ENCODE measurements at regions not wholly inside any gene's neighbourhood (a gene's known extent, or its start where the extent isn't known, plus 50 kb on each side); places are given as distances from the start of the nearest gene placed in this dataset.

GRCh38 chr7:125511310-125511709 lies 581.7 kb upstream of the POT1 start:
- DNase-seq (ENCODE audit: low spot score), result no peak
- Histone ChIP-seq H3K9me3 (ENCODE audit: severe bottlenecking) (no peaks in the 10 kb centered on the region), H3K27ac (ENCODE audit: poor library complexity, severe bottlenecking) (no peak overlapping the region), H3K36me3 (ENCODE audit: low read depth) (no peaks in the 10 kb centered on the region), H3K4me1 (ENCODE audit: insufficient read depth, poor library complexity, severe bottlenecking) (no peaks in the 10 kb centered on the region), H3K4me3 (ENCODE audit: severe bottlenecking) (no peak overlapping the region), H3K27me3 (ENCODE audit: insufficient read depth, poor library complexity, severe bottlenecking) (no peaks in the 10 kb centered on the region)
- no peak for ATAC-seq (ENCODE audit: low read depth)
- TF ChIP-seq CTCF (IDR thresholded peaks at IDR 0.05; ENCODE audit: poor library complexity, severe bottlenecking), result no peak

GRCh38 chr7:125506331-125506730 lies 576.7 kb upstream of the POT1 start:
- Histone ChIP-seq H3K36me3 (ENCODE audit: low read depth) (no peaks in the 10 kb centered on the region), H3K9me3 (ENCODE audit: severe bottlenecking) (no peaks in the 10 kb centered on the region), H3K4me3 (ENCODE audit: severe bottlenecking) (no peak overlapping the region), H3K27me3 (ENCODE audit: insufficient read depth, poor library complexity, severe bottlenecking) (no peaks in the 10 kb centered on the region), H3K27ac (ENCODE audit: poor library complexity, severe bottlenecking) (no peak overlapping the region), H3K4me1 (ENCODE audit: insufficient read depth, poor library complexity, severe bottlenecking) (no peaks in the 10 kb centered on the region)
- no peak for TF ChIP-seq CTCF (IDR thresholded peaks at IDR 0.05; ENCODE audit: poor library complexity, severe bottlenecking)
- no peak for DNase-seq (ENCODE audit: low spot score)
- no peak for ATAC-seq (ENCODE audit: low read depth)

- Histone ChIP-seq H3K27me3 (ENCODE audit: insufficient read depth, poor library complexity, severe bottlenecking) (no peaks in the 10 kb centered on the region), H3K4me1 (ENCODE audit: insufficient read depth, poor library complexity, severe bottlenecking) (no peaks in the 10 kb centered on the region), H3K27ac (ENCODE audit: poor library complexity, severe bottlenecking) (no peak overlapping the region), H3K9me3 (ENCODE audit: severe bottlenecking) (no peaks in the 10 kb centered on the region), H3K36me3 (ENCODE audit: low read depth) (no peaks in the 10 kb centered on the region), H3K4me3 (ENCODE audit: severe bottlenecking) (no peak overlapping the region)
- TF ChIP-seq CTCF (IDR thresholded peaks at IDR 0.05; ENCODE audit: poor library complexity, severe bottlenecking), result no peak
- ATAC-seq (ENCODE audit: low read depth), result no peak
- DNase-seq (ENCODE audit: low spot score), result no peak
Observed at GRCh38 chr7:125504848-125505247, 575.2 kb upstream of the POT1 start.

GRCh38 chr7:125495997-125496396 lies 566.4 kb upstream of the POT1 start:
- H3K4me1 ChIP-seq (ENCODE audit: insufficient read depth, poor library complexity, severe bottlenecking), result no peaks in the 10 kb centered on the region
- no peak overlapping the region for H3K4me3 ChIP-seq (ENCODE audit: severe bottlenecking)
- DNase-seq (ENCODE audit: low spot score) (no peak), ATAC-seq (ENCODE audit: low read depth) (no peak)
- no peak for TF ChIP-seq CTCF (IDR thresholded peaks at IDR 0.05; ENCODE audit: poor library complexity, severe bottlenecking)
- no peaks in the 10 kb centered on the region for H3K36me3 ChIP-seq (ENCODE audit: low read depth)
- H3K27me3 ChIP-seq (ENCODE audit: insufficient read depth, poor library complexity, severe bottlenecking), result no peaks in the 10 kb centered on the region
- no peak overlapping the region for H3K27ac ChIP-seq (ENCODE audit: poor library complexity, severe bottlenecking)
- H3K9me3 ChIP-seq (ENCODE audit: severe bottlenecking), result no peaks in the 10 kb centered on the region

GRCh38 chr7:125492521-125492920 lies 562.9 kb upstream of the POT1 start:
- Histone ChIP-seq H3K27ac (ENCODE audit: poor library complexity, severe bottlenecking) (no peak overlapping the region), H3K27me3 (ENCODE audit: insufficient read depth, poor library complexity, severe bottlenecking) (no peaks in the 10 kb centered on the region), H3K36me3 (ENCODE audit: low read depth) (no peaks in the 10 kb centered on the region), H3K4me3 (ENCODE audit: severe bottlenecking) (no peak overlapping the region), H3K4me1 (ENCODE audit: insufficient read depth, poor library complexity, severe bottlenecking) (no peaks in the 10 kb centered on the region), H3K9me3 (ENCODE audit: severe bottlenecking) (no peaks in the 10 kb centered on the region)
- no peak for TF ChIP-seq CTCF (IDR thresholded peaks at IDR 0.05; ENCODE audit: poor library complexity, severe bottlenecking)
- DNase-seq (ENCODE audit: low spot score), result no peak
- ATAC-seq (ENCODE audit: low read depth), result no peak
